GM18511 (cell line): ENCODE measurements at regions not wholly inside any gene's neighbourhood (a gene's known extent, or its start where the extent isn't known, plus 50 kb on each side); places are given as distances from the start of the nearest gene placed in this dataset.

Experiments
- ATAC-seq: cut with Tn5 transposase; IDR thresholded peaks from one replicate; pipeline ENCODE4 v1.9.1; 2021; ENCODE audit warnings: mild to moderate bottlenecking, moderate library complexity; ENCODE audit not compliant: unreplicated experiment

GRCh38 chr9:106577121-106577520, 285.8 kb upstream of the ZNF462 start:
- no peak for ATAC-seq

DNA sequence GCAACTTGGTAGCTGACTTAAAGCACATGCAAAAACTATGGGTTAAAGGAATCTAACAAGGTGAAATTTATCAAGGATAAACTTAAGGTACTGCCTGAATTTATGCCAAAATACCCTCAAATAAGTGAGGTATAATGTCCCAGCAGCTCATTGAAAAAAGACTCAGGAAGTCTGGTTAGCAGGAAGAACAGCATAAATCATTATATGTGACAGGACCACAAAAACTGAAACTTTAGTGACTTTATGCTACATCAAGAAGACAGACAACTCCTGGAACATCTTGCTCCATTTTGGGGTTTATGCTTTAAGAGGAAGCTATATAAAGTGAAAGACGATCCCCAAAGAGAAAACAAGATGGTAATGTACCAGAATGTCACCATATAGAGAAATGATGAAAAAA, 282.4 kb upstream of the ZNF462 start:
- ATAC-seq = no peak

DNA sequence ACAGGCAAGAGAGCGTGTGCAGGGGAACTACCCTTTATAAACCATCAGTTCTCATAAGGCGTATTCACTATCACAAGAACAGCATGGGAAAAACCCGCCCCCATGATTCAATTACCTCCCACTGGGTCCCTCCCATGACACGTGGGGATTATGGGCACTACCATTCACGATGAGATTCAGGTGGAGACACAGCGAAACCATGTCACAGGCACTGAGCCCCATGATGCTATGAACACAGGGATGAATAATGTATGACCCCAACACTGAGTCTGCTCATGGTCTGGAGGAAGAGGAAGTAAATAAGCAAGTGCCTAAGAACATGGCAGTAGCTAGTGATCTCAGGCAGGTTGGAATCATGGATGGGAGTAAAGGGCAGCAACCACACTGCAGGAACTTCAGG, 281.0 kb upstream of the ZNF462 start:
- no peak for ATAC-seq

- no peak for ATAC-seq
These were observed 279.2 kb upstream of the ZNF462 start for GRCh38 chr9:106583751-106584150.

DNA sequence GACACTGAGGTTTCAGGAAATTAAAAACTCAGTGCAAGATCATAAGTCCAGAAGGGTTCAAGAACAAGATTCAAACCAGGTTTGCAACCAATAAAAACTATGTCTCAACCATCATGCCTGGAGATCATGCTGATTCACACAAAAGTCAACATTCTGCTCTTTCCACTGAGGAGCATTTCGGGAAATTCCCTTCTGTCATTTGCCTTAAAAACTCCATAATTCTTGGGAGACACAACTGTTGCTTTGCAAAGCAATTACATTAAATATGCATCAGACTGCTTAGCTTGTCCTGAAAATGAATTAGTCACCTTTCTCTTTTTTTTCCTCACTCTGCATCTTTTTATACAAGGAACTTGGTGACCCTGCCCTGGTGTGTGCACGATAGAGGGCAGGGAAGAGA, 275.9 kb upstream of the ZNF462 start:
- no peak for ATAC-seq

- no peak for ATAC-seq
These were observed 274.3 kb upstream of the ZNF462 start for GRCh38 chr9:106588626-106589025.

DNA sequence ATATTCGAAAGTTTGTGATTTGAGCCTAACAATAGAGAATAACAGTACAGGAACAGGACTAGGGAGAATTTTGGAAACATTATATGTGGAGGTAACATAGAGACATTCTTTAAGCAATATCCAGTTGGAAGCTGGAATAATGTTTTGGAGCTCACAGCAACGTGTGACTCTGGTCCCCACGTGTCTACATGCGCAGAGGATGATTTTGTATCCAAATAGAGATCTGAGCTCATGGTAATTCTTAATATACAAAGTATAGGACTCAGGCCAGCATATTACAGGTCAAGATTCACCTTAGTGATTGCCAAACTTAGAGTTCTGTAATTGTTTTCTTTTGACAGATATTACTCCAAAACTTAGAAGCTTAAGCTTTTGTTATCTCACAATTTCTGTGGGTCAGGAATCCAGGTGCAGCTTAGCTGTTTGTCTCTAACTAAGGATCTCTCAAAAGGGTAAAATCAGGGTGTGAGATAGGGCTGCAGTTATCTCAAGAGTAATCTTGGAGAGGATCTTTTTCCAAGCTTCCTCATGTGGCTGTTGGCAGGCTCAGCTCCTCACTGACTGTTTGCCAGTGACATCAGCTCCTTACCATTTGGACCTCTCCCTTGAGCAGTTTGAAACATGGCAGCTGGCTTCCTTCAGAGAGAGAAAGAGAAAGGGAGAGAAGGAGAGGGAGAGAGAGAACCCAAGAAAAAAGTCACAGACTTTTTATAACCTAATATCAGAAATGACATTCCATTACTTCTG, 272.0 kb upstream of the ZNF462 start:
- no peak for ATAC-seq

- ATAC-seq = no peak
These were observed 269.8 kb upstream of the ZNF462 start for GRCh38 chr9:106593201-106593600.

- no peak for ATAC-seq
These were observed 266.0 kb upstream of the ZNF462 start for GRCh38 chr9:106596984-106597383.

GRCh38 chr9:106600955-106601560, 261.9 kb upstream of the ZNF462 start:
- ATAC-seq = no peak

GRCh38 chr9:106602344-106602743, 260.6 kb upstream of the ZNF462 start:
- ATAC-seq = no peak

- ATAC-seq = no peak
These were observed 249.7 kb upstream of the ZNF462 start for GRCh38 chr9:106613250-106613737.

DNA sequence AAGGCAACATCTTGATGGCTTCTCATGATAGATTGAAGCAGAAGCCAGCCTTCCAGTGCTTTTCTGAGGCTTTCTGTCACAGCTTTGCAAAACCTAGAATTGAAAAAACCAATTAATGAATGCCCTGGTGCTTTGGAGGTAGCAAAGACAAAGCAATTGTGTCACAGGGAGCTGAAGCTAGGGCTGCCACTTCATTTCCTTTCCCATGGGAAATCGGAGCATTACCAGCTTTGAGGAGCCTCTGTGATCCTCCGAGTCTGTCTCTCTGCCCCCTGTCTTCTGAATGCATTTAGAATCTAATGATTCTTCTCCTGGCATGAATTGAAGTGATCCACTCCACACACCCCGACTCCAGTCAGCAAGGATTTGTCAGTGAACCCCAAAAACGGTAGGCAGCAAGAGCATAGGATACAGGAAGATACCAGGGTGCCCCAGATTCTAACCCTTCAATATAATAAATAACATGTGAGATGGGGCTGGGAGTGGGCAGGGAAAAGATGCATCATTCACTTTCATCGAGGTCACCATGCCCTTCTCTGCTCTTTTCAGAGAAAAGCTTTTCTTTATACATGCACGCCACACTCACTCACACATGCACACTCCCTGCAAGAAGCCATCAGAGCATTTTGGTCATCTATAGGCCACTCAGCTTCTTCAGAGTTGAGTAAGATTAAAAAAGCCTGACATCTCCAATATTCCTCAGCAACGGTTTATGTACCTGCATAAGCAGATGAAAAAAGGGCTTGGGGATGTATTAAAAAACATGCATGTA, 247.7 kb upstream of the ZNF462 start:
- no peak for ATAC-seq

DNA sequence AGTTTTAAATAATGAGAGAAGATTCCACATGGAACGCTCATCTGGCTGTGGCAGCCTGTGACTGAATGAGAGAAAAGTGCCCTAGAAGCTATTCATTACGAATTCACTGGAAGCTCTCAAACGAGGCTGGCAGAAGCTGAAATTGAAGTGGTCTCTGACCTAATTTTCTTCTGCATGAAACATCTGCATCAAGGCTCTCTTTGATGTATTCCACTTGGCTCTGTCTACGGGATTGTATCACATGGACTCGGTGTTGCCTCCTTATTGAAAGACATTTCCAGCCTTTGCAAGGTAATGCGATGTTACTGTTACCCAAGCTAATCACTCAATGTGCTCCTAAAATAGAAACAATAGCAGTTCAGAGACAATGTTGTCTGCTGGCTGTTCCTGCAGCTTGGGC, 246.9 kb upstream of the ZNF462 start:
- ATAC-seq = no peak

GRCh38 chr9:106616851-106617345, 246.1 kb upstream of the ZNF462 start:
- ATAC-seq = no peak

DNA sequence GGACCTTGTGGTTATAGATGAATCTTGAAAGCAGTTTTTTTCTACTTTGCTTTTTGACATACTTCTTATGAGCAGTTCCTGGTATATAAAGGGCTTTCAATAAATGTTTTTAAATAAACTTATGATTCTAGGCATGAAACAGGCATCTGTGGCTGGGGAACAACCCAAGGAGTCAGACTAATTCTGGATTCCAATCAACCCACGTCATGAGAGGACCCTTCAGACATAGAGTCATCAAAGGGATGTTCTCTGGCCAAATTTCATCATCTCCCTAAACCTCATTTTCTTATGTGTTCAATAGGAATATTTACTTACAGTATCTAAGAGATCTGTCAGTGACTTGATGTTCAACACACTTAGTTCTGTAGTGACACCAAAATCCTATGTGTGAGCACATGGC, 243.8 kb upstream of the ZNF462 start:
- ATAC-seq = no peak

GRCh38 chr9:106620081-106620480, 242.9 kb upstream of the ZNF462 start:
- no peak for ATAC-seq

GRCh38 chr9:106620866-106621265, 242.1 kb upstream of the ZNF462 start:
- no peak for ATAC-seq

DNA sequence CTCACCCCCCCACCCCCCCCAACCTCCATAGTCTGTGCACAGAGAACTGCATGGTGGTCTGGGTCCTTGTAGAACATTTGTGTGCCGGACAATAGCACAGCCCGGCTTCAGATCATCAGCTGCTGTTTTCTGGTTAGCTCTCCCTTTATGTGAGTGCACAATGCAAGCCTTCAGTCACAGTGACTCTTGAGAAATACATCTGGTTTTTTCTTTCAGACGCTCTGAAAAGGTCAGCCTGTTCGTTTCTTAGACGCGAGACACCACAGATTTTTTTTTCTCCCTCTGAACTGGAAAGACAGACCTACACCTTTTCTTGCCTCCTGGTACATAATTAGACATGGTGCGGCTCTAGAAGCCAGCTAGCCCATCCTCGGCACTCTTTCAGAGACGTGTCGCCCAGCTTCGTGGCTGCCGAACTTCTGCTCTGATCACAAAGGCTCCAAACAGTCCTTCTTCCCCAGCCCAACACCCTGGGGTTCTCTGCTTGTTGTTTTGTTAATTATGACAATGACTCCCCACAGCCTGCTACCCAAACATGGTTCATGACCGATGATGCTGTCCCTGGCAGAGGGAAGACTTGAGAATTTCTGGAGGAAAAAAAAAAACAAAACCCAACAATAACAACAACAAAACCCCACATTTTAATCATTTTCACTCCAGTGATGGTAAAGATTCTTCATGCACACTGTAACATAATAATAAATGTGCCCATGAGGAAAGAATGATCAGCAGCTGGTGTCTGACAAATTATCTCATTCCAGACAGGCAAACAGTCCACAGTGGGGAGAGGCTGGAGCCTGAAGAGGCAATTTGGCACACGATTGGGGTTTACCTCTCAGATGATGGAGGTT, 241.4 kb upstream of the ZNF462 start:
- ATAC-seq = no peak

- ATAC-seq = no peak
These were observed 240.8 kb upstream of the ZNF462 start for GRCh38 chr9:106622164-106622487.

DNA sequence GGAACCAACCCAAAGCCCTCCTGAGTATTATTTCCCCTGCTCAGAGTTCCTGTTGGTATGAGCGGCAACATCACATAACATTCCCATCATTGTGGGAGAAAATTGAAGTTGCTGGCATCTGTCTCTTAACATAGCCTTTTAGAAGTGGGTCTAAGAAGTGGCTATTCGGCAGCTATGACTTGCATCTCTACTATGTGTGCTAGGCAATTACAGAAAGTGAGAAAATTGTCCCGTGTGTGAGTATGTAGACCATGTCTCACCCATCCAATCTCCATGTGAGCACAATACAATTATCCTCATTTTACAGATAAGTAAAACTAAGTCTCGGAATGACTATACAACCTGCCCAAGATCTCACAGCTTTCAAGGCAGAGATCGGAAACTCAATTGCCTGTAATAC, 239.4 kb upstream of the ZNF462 start:
- ATAC-seq = no peak
